Ramos (cell line): ENCODE measurements at regions not wholly inside any gene's neighbourhood (a gene's known extent, or its start where the extent isn't known, plus 50 kb on each side); places are given as distances from the start of the nearest gene placed in this dataset.
"Not testable (repeated sequence)": the region's sequence is repeated elsewhere in the genome, so short reads cannot be mapped to it uniquely, and the experiment has no call there.

Experiments used
- in situ Hi-C: fragments of 300-500 bp; cut with MboI; formaldehyde crosslinking; loops from one replicate; pipeline ENCODE4 v1.14.3; 2022; ENCODE audit warnings: low sequenced_read_pairs; ENCODE audit not compliant: unreplicated experiment

DNA sequence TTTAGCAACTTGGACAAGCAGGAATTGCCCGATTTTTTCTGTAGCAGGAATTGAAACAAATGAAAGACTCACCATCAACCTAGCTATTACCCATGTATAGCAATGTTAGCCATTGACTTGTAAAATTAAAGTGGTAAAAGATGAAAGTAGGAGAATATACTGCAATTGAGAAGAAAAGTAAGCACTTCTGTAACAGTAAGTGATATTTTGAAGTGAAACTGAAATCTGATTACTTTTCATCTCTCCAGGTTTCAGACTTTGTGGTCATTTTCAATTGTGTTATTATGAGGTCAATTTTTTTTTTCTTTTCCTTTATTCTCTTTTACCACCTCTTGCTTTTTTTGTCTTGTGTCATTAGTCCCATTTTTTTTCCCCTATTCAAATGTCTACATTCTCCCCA lies 1078.2 kb downstream of the ZPLD1 start:
- in situ Hi-C loops, result no loop called here

DNA sequence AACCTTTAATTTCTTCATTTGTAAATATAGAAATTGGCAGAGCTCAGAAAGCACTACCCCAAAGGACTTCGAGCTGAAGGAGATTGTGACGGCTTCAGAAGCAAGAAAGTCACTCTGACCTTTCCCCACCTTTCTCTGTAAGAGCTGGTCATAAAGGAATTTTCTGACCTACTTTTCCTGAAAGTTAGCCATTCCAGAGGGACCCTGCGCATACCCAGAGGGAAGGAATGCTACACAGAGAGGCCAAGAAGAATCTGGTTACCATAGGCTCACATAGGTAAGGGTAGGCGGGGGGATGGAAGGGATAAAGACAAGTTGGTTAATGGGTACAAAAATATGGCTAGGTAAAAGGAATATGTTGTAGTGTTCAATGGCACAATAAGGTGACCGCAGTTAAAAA lies 1080.3 kb downstream of the ZPLD1 start:
- in situ Hi-C loops, result no loop called here

DNA sequence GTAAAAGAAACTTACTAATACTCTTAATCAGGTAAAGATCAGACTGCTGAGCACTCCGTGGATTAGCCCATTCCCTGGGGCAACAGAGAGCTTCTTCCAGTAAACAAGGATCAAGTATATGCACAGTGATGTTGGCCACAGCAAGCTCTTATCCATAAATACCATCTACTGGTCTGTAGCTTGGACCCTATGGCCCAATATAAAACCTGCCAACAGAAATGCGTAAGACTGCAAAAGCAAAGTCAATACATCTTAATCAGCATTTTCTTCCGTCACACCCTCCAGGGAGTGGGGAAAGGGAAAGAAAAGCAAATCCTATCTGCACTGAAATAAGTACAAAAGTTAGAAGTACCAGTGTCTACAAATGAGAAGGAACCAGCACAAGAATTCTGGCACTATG lies 1082.1 kb downstream of the ZPLD1 start:
- in situ Hi-C loops, result no loop called here

DNA sequence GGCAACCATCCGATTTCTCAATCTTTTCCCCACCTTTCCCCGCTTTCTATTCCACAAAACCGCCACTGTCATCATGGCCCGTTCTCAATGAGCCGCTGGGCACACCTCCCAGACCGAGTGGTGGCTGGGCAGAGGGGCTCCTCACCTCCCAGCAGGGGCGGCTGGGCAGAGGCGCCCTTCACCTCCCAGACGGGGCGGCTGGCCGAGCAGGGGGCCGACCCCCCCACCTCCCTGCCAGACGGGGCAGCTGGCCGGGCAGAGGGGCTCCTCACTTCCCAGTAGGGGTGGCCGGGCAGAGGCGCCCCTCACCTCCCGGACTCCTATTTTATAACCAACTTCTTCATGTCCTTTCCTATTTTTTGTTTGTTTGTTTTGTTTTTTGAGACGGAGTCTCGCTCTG lies 1096.5 kb downstream of the ZPLD1 start:
- in situ Hi-C loops, result not testable (repeated sequence)

DNA sequence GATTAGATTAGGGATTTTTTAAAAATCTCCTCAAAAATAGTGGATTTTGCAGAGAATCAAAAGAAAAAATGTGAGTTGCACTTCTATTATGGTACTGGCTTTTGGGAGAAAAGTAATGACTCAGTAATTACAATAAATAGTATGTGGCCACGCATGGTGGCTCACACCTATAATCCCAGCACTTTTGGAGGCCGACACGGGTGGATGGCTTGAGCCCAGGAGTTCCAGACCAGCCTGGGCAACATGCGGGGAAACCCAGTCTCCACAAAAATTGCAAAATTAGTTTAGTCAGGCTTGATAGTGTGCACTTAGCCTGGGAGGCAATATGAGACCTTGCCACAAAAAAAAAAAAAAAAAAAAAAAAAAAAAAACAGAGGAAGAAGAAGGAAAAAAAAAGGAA lies 1098.2 kb downstream of the ZPLD1 start:
- in situ Hi-C loops, result no loop called here

DNA sequence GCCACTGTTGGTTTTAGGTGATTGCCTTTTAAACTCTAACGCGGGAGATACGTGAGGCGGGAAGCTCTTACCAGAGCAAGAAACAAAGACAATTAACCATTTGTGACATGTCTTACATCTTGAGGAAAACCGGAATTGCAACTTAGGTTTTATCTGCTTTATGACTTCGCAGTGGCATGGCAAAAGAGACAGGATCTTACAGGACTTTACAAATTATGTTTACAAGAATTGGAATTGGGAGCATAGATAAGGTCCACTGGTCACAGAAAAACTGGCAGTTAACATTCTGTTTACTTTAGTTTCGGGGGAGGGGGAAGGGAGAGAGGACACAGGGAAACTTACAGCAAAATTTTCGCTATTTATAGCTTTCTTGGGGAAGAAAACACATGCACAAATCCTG lies 1119.6 kb downstream of the ZPLD1 start:
- in situ Hi-C loops, result no loop called here

DNA sequence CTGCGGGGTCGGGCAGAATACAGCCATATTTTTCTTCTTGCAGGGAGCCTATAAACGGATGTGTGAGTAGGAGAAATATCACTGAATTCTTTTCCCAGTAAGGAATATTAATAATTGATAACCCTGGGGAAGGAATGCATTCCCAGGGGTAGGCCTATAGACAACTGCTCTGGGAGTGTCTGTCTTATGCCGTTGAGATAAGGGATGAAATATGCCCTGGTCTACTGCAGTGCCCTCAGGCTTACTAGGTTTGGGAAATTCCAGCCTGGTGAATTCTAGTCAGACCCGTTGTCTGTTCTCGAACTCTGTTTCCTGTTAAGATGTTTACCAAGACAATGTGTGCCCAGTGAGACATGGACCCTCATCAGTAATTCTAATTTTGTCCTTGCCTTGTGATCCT lies 1129.3 kb downstream of the ZPLD1 start:
- in situ Hi-C loops, result not testable (repeated sequence)

DNA sequence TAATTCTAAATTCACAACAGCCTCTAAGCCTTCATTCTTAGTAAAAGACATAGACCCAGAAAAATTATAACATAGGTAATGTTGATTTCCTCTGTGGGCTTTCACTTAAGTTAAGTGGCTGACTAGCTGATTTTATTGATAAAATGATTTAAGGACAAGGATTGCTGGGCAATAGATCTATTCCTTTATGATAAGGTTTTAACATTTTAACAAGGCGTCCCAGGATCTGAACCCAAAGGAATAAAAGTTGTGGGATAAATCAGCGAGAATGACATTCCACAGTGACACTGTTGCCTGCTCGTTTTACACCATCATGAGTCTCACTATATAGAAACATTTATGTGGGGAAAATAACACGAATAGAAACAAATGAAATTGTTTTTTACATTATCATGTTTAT lies 1151.0 kb downstream of the ZPLD1 start:
- in situ Hi-C loops, result no loop called here

DNA sequence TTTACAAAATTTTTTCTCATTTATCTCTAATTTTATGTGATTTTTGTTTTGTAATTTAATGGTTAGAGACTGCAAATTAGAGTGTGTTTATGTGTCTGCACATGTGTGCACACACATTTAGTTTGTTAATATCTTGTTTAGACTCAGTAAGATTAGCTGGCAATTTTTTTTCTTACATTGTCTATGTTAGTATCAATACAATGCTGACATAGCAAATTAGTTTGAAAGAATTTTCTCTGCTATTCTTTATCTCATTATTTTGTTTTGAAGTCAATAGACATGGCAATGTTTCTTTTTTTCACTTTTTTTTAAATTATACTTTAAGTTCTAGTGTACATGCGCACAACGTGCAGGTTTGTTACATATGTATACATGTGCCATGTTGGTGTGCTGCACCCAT lies 1155.0 kb downstream of the ZPLD1 start:
- in situ Hi-C loops, result no loop called here

DNA sequence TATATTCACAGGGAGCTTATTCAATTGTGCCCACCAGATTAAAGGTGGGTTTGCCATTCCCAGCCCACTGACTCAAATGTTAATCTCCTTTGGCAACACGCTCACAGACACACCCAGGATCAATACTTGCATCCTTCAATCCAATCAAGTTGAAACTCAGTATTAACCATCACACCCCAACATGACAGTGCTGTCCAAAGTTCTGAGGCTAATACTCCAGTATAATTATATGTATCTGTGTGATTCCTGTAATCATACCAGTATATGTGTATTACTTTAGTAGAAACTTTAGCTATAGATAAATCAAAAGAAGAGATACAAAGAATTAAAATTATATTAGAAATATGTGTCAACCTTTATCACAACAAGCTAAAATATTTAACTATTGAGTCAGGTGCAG lies 1166.0 kb downstream of the ZPLD1 start:
- in situ Hi-C loops, result no loop called here

DNA sequence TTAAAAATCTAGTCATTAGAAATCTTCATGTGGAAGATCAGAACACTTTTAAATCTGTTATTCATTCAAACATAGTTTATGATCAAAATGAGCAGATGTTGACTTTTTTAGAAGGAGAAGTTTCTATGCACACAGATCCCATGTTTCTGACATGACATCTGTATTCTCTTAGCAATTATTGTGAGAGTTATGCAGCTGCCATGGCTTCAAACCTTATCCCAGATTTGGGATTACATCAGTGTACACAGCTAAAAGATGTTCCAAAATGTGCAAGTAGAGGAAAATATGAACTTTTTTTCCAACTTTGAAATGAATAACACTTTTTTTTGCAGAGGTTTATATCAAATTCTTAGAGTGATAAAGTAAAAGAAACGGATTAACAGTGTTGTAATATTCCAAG lies 1166.9 kb downstream of the ZPLD1 start:
- in situ Hi-C loops, result no loop called here

DNA sequence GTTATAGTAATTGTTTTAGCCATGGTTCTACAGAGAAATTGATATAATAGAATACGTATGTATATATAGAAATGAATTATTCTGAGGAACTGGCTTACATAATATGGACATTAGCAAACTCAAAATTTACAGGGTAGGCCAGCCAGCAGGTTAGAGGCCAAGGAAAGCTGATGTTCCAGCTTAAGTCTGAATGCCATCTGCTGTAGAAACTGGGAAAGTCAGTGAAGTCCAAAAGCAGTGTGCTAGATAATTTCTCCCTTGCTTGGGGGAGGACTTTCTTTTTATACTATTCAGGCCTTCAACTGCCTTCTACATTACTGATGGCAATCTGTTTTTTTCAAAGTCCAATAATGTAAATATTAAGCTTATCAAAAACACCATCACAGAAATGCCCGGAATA lies 1174.7 kb downstream of the ZPLD1 start:
- in situ Hi-C loops, result no loop called here

DNA sequence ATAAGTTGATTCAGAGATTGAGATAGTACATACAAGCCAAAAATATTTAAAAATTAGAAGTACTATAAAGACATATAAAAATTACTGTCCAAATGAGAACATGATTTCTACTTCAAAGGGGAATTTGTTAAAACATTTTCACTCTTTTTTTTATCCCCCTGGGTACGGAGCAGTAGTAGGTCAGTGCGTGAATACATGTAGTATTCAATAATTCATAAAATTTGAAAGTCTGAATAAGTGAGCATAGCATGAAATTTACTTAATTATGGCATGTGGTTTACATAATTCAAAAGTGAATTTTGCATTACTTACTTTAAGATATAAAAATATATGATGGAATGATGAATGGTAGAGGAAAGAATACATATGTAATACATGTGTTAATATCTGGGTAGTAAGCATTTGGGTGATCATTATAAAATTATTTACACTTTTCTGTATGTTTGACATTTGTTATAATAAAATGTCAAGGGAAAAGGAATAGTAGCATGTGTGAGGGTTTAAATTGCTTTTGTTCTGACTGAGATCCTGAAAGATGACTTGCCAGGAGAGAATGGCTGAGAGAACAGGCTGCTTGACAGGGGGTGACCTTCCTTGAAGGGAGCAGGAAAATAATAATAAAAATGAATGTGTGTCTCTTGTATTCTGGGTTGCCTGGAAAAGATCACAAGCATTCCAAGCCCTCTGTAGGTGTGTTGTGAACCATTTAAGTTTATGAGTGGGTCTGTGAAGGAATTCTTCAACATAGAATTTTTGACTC lies 1178.8 kb downstream of the ZPLD1 start:
- in situ Hi-C loops, result no loop called here

DNA sequence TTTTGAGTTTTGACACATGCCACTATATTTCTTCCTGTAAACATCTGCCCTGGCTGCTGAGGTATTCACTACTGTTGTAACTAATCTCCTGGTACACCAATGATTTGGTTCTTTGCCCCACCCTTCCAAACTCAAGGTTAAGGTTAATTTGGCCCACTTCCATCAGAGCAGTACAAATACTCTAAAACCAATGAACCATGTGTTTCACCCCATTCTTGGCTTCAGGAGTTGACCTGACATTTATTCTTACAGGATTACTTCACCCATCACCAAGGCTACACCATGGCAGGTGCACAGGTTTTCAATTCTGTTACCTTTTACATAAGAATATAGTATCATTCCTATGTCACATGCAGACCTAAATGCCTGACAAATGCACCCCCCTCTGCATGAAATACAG lies 1179.9 kb downstream of the ZPLD1 start:
- in situ Hi-C loops, result no loop called here

DNA sequence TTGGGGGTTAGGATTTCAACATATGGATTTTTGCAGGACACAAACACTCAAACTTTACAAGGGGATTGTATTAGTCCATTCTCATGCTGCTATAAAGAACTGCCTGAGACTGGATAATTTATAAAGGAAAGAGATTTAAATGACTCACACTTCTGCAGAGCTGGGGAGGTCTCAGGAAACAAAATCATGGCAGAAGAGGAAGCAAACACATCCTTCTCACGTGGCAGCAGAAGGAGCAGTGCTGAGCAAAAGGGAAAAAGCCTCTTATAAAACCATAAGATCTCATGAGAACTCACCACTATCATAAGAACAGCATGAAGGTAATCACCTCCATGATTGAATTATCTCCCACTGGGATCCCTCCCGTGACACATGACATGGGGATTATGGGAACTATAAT lies 1183.1 kb downstream of the ZPLD1 start:
- in situ Hi-C loops, result no loop called here

DNA sequence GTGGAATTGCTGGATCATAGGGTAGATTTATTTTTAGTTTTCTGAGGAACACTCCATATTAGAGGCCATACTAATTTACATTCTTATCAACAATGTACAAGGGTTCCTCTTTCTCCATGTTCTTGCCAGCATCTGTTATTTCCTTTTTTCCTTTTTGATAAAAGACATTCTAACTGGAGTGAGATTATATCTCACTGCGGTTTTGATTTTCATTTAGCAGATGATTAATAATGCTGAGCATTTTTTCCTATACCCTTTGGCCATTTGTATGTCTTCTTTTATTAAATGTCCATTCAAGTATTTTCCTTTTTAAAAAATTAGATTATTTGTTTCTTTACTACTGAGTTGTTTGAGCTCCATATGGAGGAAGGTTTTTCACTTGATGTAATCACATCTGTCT lies 1189.5 kb downstream of the ZPLD1 start:
- in situ Hi-C loops, result no loop called here

DNA sequence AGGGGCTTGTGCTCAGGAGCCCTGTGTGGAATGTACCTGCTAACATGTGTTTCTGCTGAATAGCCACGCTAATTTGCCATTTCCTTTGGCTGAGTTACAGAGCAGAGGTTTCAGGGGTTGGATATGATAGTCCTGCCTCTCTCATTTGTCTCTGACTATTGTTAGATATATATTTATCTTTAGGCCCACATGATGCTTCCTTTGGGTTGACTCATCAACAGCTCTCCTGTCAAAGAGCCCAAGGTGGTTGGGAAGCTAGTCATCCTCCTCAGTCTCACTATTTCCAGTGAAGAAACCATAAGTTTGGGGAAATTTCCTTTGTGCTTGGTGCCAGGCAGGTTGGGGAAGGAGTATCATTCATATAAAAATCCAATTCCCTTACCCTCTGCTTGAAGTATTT lies 1194.6 kb downstream of the ZPLD1 start:
- in situ Hi-C loops, result no loop called here

DNA sequence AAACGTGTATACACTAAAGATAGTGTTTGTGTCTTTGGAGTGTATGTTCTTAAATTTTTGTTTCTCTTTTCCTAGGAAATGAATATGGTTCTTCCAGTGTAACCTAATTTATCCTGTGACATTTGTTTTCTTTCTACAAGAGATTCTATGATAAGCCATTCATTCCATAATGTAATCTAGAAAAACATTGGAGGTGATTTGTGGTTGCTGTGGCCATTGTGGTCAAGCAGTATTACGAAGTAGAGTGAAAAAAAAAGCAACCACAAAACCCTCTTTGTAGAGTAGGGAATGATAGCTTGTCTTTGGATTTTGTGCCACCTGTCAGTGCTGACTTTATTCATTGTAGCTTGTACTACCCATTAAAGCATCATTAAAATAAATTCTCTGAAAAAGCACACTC lies 1209.6 kb downstream of the ZPLD1 start:
- in situ Hi-C loops, result no loop called here

DNA sequence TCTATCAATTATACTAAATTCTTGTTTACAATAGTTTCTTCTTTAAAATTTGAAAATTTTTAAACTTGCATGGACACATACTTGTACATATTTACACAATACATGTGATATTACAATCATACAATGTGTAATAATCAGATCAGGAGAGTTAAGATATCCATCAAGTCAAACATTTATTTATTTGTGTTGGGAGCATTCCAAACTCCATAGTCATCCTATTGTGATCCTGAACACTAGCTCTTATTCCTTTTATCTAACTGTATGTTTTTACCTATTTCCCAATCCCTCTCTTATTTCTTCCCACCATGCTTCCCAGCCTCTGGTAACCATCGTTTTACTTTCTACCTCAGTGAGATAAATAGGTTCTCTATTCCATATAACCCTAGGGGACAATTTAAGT lies 1219.2 kb downstream of the ZPLD1 start:
- in situ Hi-C loops, result no loop called here

DNA sequence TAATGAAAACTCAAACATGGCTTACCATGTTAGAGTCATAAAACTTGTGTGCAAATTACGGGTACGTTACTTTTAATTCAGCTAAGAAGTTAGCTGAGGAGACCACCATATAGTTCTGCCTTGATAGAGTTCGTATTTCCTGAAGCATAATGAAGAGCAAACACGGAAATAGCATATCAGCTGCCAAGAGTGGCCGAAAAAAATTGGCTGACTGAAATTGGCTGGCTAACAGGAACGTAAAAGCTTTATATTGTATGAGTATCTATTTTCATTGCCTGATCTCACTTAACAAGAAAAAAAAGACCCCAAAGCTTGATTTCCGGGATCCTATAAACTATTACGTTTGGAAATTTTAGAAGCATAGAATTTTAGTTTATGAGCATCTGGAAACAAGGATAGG lies 1222.9 kb downstream of the ZPLD1 start:
- in situ Hi-C loops, result no loop called here

DNA sequence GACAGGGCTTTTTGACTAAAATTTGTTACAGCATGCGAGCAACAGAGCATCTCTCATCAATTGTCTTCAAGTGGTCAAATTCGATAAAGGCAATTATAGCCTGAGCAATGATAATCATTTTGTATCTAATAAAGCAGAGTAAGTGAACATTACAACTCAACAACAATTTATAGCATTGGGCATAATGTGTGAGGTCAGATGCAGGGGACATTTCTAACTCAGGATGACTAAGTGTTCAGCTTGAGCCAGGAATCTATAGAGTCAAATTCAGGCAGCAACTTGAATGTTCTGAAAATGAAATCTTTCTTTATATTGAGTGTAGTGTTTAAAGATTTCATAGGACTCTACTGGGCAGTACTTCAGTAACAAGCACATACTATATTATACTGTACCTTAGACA lies 1226.0 kb downstream of the ZPLD1 start:
- in situ Hi-C loops, result no loop called here

DNA sequence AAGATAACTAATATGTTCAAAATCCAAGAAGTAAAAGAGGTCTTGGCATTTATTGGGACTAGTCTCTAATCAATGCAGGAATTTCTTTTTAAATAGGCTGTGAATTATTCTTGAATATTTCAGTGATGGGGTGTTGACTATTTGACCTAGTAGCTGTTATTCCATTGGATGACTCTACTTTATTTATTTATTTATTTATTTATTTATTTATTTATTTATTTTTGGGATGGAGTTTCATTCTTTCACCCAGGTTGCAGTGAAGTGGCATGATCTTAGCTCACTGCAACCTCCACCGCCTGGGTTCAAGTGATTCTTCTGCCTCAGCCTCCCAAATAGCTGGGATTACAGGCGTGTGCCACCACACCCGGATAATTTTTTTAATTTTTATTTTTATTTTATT lies 1227.8 kb downstream of the ZPLD1 start:
- in situ Hi-C loops, result no loop called here

DNA sequence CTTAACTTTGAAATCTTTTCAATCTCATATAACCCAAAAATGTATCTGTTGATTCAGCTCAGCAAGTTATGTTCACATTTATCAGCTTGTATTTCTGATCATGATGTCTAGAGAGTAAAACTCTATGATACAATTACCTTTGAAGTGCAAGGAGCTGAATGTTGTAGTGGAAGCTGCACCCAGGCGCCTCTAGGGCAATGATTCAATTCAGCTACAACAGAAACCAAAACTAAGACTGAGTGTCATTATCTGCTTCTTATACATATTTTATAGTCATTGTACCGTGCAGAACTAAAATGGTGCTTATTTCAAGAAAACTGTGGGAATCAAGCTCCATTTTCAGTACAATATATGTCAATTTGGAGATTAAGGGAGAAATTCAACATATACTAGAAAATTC lies 1237.5 kb downstream of the ZPLD1 start:
- in situ Hi-C loops, result no loop called here
